HepG2 (cell line): ENCODE measurements at regions not wholly inside any gene's neighbourhood (a gene's known extent, or its start where the extent isn't known, plus 50 kb on each side); places are given as distances from the start of the nearest gene placed in this dataset.

Source experiments
- ATAC-seq: fragments of 200-7000 bp; cut with Tn5 transposase; 3 replicates; pipeline ENCODE4 v1.9.1; 2020; ENCODE audit warnings: mild to moderate bottlenecking, moderate library complexity
- BruUV-seq: library from RNA; stranded (reverse); fragments of 400-500 nt; replicated peaks from 2 replicates; lab custom pipeline; 2021; lab: Mats Ljungman, UMichigan
- CTCF ChIA-PET: fragments of 300-600 bp; formaldehyde crosslinking; extraction: SDS; loops from one replicate; lab custom pipeline; 2021; ENCODE audit warnings: low total read pairs, inconsistent platforms, low intra/inter-chr PET ratio; lab: Yijun Ruan, JAX
- POLR2A ChIA-PET: fragments of 350-600 bp; sonication (Branson Sonifier 250); formaldehyde crosslinking; loops from one replicate; lab custom pipeline; 2020; ENCODE audit warnings: antibody characterized with exemption, inconsistent platforms; lab: Yijun Ruan, JAX
- DNase-seq: peaks from one replicate; pipeline ENCODE4 v3.0.0-alpha.2; 2015; ENCODE audit warnings: low spot score
- FAIRE-seq: peaks from 3 replicates; lab custom pipeline; 2011; peaks lifted over from hg19 to GRCh38; lab: Jason Lieb, UNC
- H2AFZ ChIP-seq: one replicate; pipeline ENCODE4 v1.6.1; 2011; ENCODE audit warnings: low read length, inconsistent platforms
- H3K27ac ChIP-seq: fragments of 300-600 bp; 3 replicates; pipeline ENCODE4 v1.8.0; 2011; ENCODE audit warnings: mixed run types, mild to moderate bottlenecking, mixed read lengths, low read length, inconsistent platforms; ENCODE audit not compliant: insufficient read depth; ENCODE audit errors: extremely low read length
- H3K27me3 ChIP-seq, 2 experiments: fragments of 200-600 bp in 1 of 2; 2 replicates in 1 of 2; 3 replicates in 1 of 2; pipeline versions ENCODE4 v1.6.0 to v1.8.0; 2011; ENCODE audit warnings: low read length in 2 of 2, mild to moderate bottlenecking in 2 of 2, moderate library complexity in 2 of 2, inconsistent platforms in 1 of 2; ENCODE audit not compliant: insufficient read depth in 2 of 2, control insufficient read depth in 1 of 2
- H3K36me3 ChIP-seq, 2 experiments: fragments of 200-600 bp in 1 of 2; replicated peaks in 1 of 2; 2 replicates in 1 of 2; 3 replicates in 1 of 2; pipeline versions ENCODE4 v1.5.1 to v1.8.0; 2011; ENCODE audit warnings: low read length in 2 of 2, inconsistent platforms in 1 of 2; ENCODE audit not compliant: insufficient read depth in 2 of 2, control insufficient read depth in 1 of 2
- H3K4me1 ChIP-seq: 2 replicates; pipeline ENCODE4 v1.5.1; 2012; ENCODE audit warnings: low read length, inconsistent platforms; ENCODE audit not compliant: insufficient read depth
- H3K4me2 ChIP-seq: 2 replicates; pipeline ENCODE4 v1.6.0; 2011; ENCODE audit warnings: low read depth, low read length, inconsistent platforms
- H3K4me3 ChIP-seq, 3 experiments: fragments of 200-600 bp in 1 of 3; sonication (generic), shearing (Covaris generic) in 1 of 3; replicated peaks in 1 of 3; 2 replicates each; pipeline ENCODE4 v1.5.1; 2011 to 2016; ENCODE audit warnings: low read length in 3 of 3, inconsistent platforms in 2 of 3, low read depth in 2 of 3, mild to moderate bottlenecking in 2 of 3, control low read depth in 1 of 3, mixed read lengths in 1 of 3; ENCODE audit not compliant: insufficient read depth in 1 of 3
- H3K79me2 ChIP-seq: one replicate; pipeline ENCODE4 v1.6.1; 2011; ENCODE audit warnings: low read length, inconsistent platforms; ENCODE audit not compliant: insufficient read depth
- H3K9ac ChIP-seq: 2 replicates; pipeline ENCODE4 v1.6.0; 2011; ENCODE audit warnings: mild to moderate bottlenecking, low read depth, low read length, inconsistent platforms; ENCODE audit not compliant: insufficient read depth
- H3K9me3 ChIP-seq: 2 replicates; pipeline ENCODE4 v1.5.1; 2012; ENCODE audit warnings: mild to moderate bottlenecking, low read length
- H4K20me1 ChIP-seq: 2 replicates; pipeline ENCODE4 v1.6.0; 2011; ENCODE audit warnings: inconsistent platforms, mild to moderate bottlenecking, low read length, moderate library complexity; ENCODE audit not compliant: insufficient read depth
- DNMT3B ChIP-seq: conservative IDR thresholded peaks from 2 replicates; pipeline ENCODE4 v1.6.1; 2016; ENCODE audit warnings: missing biosample characterization, control low read depth
- FOXO4 ChIP-seq: sonication (generic); formaldehyde crosslinking; conservative IDR thresholded peaks from 2 replicates; pipeline ENCODE4 v1.8.1; 2023; ENCODE audit warnings: missing genetic modification reagents
- IRX3 ChIP-seq: sonication (generic); formaldehyde crosslinking; IDR thresholded peaks from 2 replicates; pipeline ENCODE4 v1.8.1; 2023; ENCODE audit warnings: mild to moderate bottlenecking, low read depth, missing genetic modification reagents, borderline replicate concordance
- MAFK ChIP-seq, 2 experiments: IDR thresholded peaks in 1 of 2; conservative IDR thresholded peaks in 1 of 2; 2 replicates each; pipeline ENCODE4 v1.6.1; 2011; ENCODE audit warnings: improper control_type of control experiment in 2 of 2, low read length in 2 of 2
- NAIF1 ChIP-seq: sonication (generic); formaldehyde crosslinking; IDR thresholded peaks from 2 replicates; pipeline ENCODE4 v1.5.0; 2020; ENCODE audit warnings: mild to moderate bottlenecking, missing genetic modification reagents, borderline replicate concordance
- RFXANK ChIP-seq: IDR thresholded peaks from 2 replicates; pipeline ENCODE4 v1.6.1; 2016
- SKI ChIP-seq: fragments of 450-650 bp; IDR thresholded peaks from one replicate; pipeline ENCODE4 v1.6.1; 2018; ENCODE audit warnings: mild to moderate bottlenecking; ENCODE audit not compliant: partially characterized antibody
- ZNF484 ChIP-seq: sonication (generic); formaldehyde crosslinking; IDR thresholded peaks from 2 replicates; pipeline ENCODE4 v1.5.1; 2020; ENCODE audit warnings: mild to moderate bottlenecking, low read depth, missing genetic modification reagents, borderline replicate concordance
- ZNF615 ChIP-seq: sonication (generic); formaldehyde crosslinking; IDR thresholded peaks from 2 replicates; pipeline ENCODE4 v1.5.0; 2020; ENCODE audit warnings: mild to moderate bottlenecking, missing genetic modification reagents, borderline replicate concordance
- WGBS: methylation state at CpG from one replicate; pipeline ENCODE4 v1.1.6; 2017; ENCODE audit warnings: low lambda C conversion rate; 5-methylcytosine and 5-hydroxymethylcytosine counted together
- in situ Hi-C: cut with HindIII; loops from 2 replicates; pipeline ENCODE4 v1.10.0; 2017; ENCODE audit warnings: low pct_unique_long_range_greater_than_20kb; ENCODE audit not compliant: extremely low pct_ligation_motif_present
- intact Hi-C: fragments of 100-400 bp; cut with micrococcal nuclease; formaldehyde crosslinking; loops from one replicate; pipeline ENCODE4 v1.10.0; 2022; ENCODE audit not compliant: unreplicated experiment
- TF ChIP-seq, protein P1 (sequence below): sonication (generic); formaldehyde crosslinking; IDR thresholded peaks from 2 replicates; pipeline ENCODE4 v1.8.0; 2022; ENCODE audit warnings: mild to moderate bottlenecking, missing genetic modification reagents, moderate library complexity

GRCh38 chr18:37845498-37845897 lies 279.9 kb upstream of the CELF4 start (continued):
- no peak for TF ChIP-seq IRX3
- no peak for TF ChIP-seq ZNF615
- no peak for TF ChIP-seq ZNF484
- TF ChIP-seq SKI = no peak
- TF ChIP-seq, protein P1, sequence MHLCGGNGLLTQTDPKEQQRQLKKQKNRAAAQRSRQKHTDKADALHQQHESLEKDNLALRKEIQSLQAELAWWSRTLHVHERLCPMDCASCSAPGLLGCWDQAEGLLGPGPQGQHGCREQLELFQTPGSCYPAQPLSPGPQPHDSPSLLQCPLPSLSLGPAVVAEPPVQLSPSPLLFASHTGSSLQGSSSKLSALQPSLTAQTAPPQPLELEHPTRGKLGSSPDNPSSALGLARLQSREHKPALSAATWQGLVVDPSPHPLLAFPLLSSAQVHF (CRISPR knock-in tag) = no peak

- no peak overlapping the region for H3K27ac ChIP-seq
- no peaks in the 10 kb centered on the region for H3K9me3 ChIP-seq
- H2AFZ ChIP-seq = no peak overlapping the region
- no peak for DNase-seq
- BruUV-seq = no TSS peak
- H3K79me2 ChIP-seq = no peaks in the 10 kb centered on the region
- no peak for TF ChIP-seq NAIF1 (CRISPR knock-in tag)
- no peak for TF ChIP-seq DNMT3B
- TF ChIP-seq RFXANK = no peak
- peak; percentile 49; a peak in 3 of 4 replicates for TF ChIP-seq MAFK (conservative IDR thresholded peaks at IDR 0.05 in 1 of 2, IDR thresholded peaks at IDR 0.05 in 1 of 2; ENCODE audit: low read length in 2 of 2)
- TF ChIP-seq FOXO4 (CRISPR knock-in tag) = no peak
- FAIRE-seq = no peak
- POLR2A ChIA-PET = no interaction called here
- no peak overlapping the region for H3K4me3 ChIP-seq
- in situ Hi-C loops = no loop called here
- intact Hi-C loops = no loop called here
- CTCF ChIA-PET = no interaction called here
- 10% methylated on average over 8 of the region's 10 CpGs for WGBS
- ATAC-seq = no peak
- H3K9ac ChIP-seq = no peak overlapping the region
- H3K4me2 ChIP-seq = no peak overlapping the region
- no peaks in the 10 kb centered on the region for H4K20me1 ChIP-seq
- H3K27me3 ChIP-seq = no peaks in the 10 kb centered on the region
- H3K36me3 ChIP-seq = no peaks in the 10 kb centered on the region
- no peaks in the 10 kb centered on the region for H3K4me1 ChIP-seq
These were observed 278.8 kb upstream of the CELF4 start for GRCh38 chr18:37844209-37844970.
